Endothelial cell of umbilical vein (primary cell): ENCODE measurements at regions not wholly inside any gene's neighbourhood (a gene's known extent, or its start where the extent isn't known, plus 50 kb on each side); places are given as distances from the start of the nearest gene placed in this dataset.

ENCODE experiments used
- BruUV-seq: library from RNA; stranded (reverse); fragments of 400-500 nt; replicated peaks from 2 replicates; lab custom pipeline; 2021; lab: Mats Ljungman, UMichigan
- CTCF ChIA-PET: fragments of 300-600, 350-600 bp; sonication (Branson Sonifier 250); formaldehyde crosslinking; loops from one replicate; lab custom pipeline; 2021; ENCODE audit warnings: antibody characterized with exemption, inconsistent platforms; lab: Charles Lee
- POLR2A ChIA-PET: fragments of 300-600, 350-600 bp; sonication (Branson Sonifier 250); formaldehyde crosslinking; loops from one replicate; lab custom pipeline; 2021; ENCODE audit warnings: antibody characterized with exemption, inconsistent platforms; lab: Charles Lee
- DNase-seq: peaks from one replicate; pipeline ENCODE4 v3.0.0-alpha.2; 2011; ENCODE audit warnings: low read depth, low spot score
- FAIRE-seq: peaks from 2 replicates; lab custom pipeline; 2011; peaks lifted over from hg19 to GRCh38; lab: Jason Lieb, UNC
- H2AFZ ChIP-seq: 2 replicates; pipeline ENCODE4 v1.6.0; 2012; ENCODE audit warnings: low read depth, low read length, control low read depth, inconsistent platforms
- H3K27ac ChIP-seq: 2 replicates; pipeline ENCODE4 v1.5.1; 2011; ENCODE audit warnings: low read depth, mild to moderate bottlenecking, control low read depth, low read length, moderate library complexity; ENCODE audit not compliant: insufficient read depth
- H3K27me3 ChIP-seq, 2 experiments: 2 replicates each; pipeline versions ENCODE4 v1.6.0 to v1.6.1; 2011; ENCODE audit warnings: low read length in 2 of 2, mixed read lengths in 1 of 2; ENCODE audit not compliant: control insufficient read depth in 2 of 2, insufficient read depth in 2 of 2
- H3K36me3 ChIP-seq, 2 experiments: 2 replicates in 1 of 2; 3 replicates in 1 of 2; pipeline ENCODE4 v1.5.1; 2011; ENCODE audit warnings: low read length in 2 of 2, mild to moderate bottlenecking in 1 of 2, moderate library complexity in 1 of 2; ENCODE audit not compliant: control insufficient read depth in 2 of 2, insufficient read depth in 2 of 2; ENCODE audit errors: extremely low read depth in 1 of 2
- H3K4me1 ChIP-seq: 3 replicates; pipeline ENCODE4 v1.5.1; 2011; ENCODE audit warnings: mild to moderate bottlenecking, low read length; ENCODE audit not compliant: control insufficient read depth, insufficient read depth; ENCODE audit errors: extremely low read depth
- H3K4me2 ChIP-seq: 2 replicates; pipeline ENCODE4 v1.6.1; 2011; ENCODE audit warnings: low read length, control low read depth, mixed read lengths; ENCODE audit not compliant: insufficient read depth
- H3K4me3 ChIP-seq, 3 experiments: fragments of 200-600 bp in 1 of 3; sonication (generic), shearing (Covaris generic) in 1 of 3; replicated peaks in 1 of 3; 2 replicates each; pipeline ENCODE4 v1.5.1; 2011 to 2016; ENCODE audit warnings: control low read depth in 3 of 3, low read length in 3 of 3, mild to moderate bottlenecking in 2 of 3, inconsistent platforms in 1 of 3, low read depth in 1 of 3, moderate library complexity in 1 of 3; ENCODE audit not compliant: insufficient read depth in 1 of 3
- H3K79me2 ChIP-seq: 2 replicates; pipeline ENCODE4 v1.6.0; 2012; ENCODE audit warnings: low read length, inconsistent platforms; ENCODE audit not compliant: control insufficient read depth, insufficient read depth
- H3K9ac ChIP-seq: replicated peaks from 2 replicates; pipeline ENCODE3; 2011; ENCODE audit warnings: low read length, control low read depth; ENCODE audit not compliant: insufficient read depth; ENCODE audit errors: extremely low read depth
- H3K9me1 ChIP-seq: replicated peaks from 3 replicates; pipeline ENCODE4 v1.6.0; 2011; ENCODE audit warnings: mild to moderate bottlenecking, low read length; ENCODE audit not compliant: control insufficient read depth, insufficient read depth; ENCODE audit errors: extremely low read depth
- H3K9me3 ChIP-seq: replicated peaks from 2 replicates; pipeline ENCODE4 v1.5.1; 2012; ENCODE audit warnings: low read length, inconsistent platforms; ENCODE audit not compliant: control insufficient read depth, insufficient read depth
- H4K20me1 ChIP-seq: replicated peaks from 2 replicates; pipeline ENCODE3; 2011; ENCODE audit warnings: mild to moderate bottlenecking, low read length; ENCODE audit not compliant: control insufficient read depth, insufficient read depth; ENCODE audit errors: extremely low read depth
- EZH2 ChIP-seq: IDR thresholded peaks from 2 replicates; pipeline ENCODE4 v1.6.1; 2012; ENCODE audit warnings: borderline replicate concordance, low read depth, mild to moderate bottlenecking, moderate library complexity, low read length, inconsistent platforms; ENCODE audit not compliant: severe bottlenecking
- FOS ChIP-seq: IDR thresholded peaks from 2 replicates; pipeline ENCODE4 v1.6.1; 2011; ENCODE audit warnings: mild to moderate bottlenecking, low read length, moderate library complexity, borderline replicate concordance; ENCODE audit not compliant: insufficient read depth
- GATA2 ChIP-seq: IDR thresholded peaks from 2 replicates; pipeline ENCODE4 v1.7.0; 2011; ENCODE audit warnings: low read depth, mild to moderate bottlenecking, moderate library complexity, mixed read lengths, low read length; ENCODE audit not compliant: insufficient read length, insufficient read depth
- JUN ChIP-seq: IDR thresholded peaks from 2 replicates; pipeline ENCODE4 v1.6.1; 2011; ENCODE audit warnings: borderline replicate concordance, low read depth; ENCODE audit not compliant: insufficient read length, insufficient read depth
- MYC ChIP-seq: IDR thresholded peaks from one replicate; pipeline ENCODE4 v1.6.1; 2011; ENCODE audit warnings: mild to moderate bottlenecking, low read depth, low read length
- POLR2A ChIP-seq: IDR thresholded peaks from 2 replicates; pipeline ENCODE4 v1.6.1; 2012; ENCODE audit warnings: low read depth, mild to moderate bottlenecking, control low read depth, low read length
- POLR2AphosphoS5 ChIP-seq: IDR thresholded peaks from 2 replicates; pipeline ENCODE4 v1.6.1; 2012; ENCODE audit warnings: low read depth, mild to moderate bottlenecking, control low read depth, low read length, moderate library complexity; ENCODE audit not compliant: insufficient read depth
- dilution Hi-C: fragments of 300-500 bp; cut with MboI; formaldehyde crosslinking; loops from one replicate; pipeline ENCODE4 v1.15.0; 2019; ENCODE audit warnings: low sequenced_read_pairs; ENCODE audit not compliant: extremely low pct_ligation_motif_present
- intact Hi-C: fragments of 100-400 bp; cut with micrococcal nuclease; formaldehyde crosslinking; loops from one replicate; pipeline ENCODE4 v1.10.0; 2022
- TF ChIP-seq, protein P1 (sequence below): IDR thresholded peaks from 2 replicates; pipeline ENCODE4 v1.6.1; 2011; ENCODE audit not compliant: insufficient read depth, insufficient read length
- TF ChIP-seq, protein P2 (sequence below), 2 donors: IDR thresholded peaks; 1 replicate in 1 of 2; 2 replicates in 1 of 2; pipeline ENCODE4 v1.5.1; 2011; ENCODE audit warnings: low read length in 2 of 2, mild to moderate bottlenecking in 2 of 2, moderate library complexity in 2 of 2, control low read depth in 1 of 2, inconsistent platforms in 1 of 2, low read depth in 1 of 2; ENCODE audit not compliant: insufficient read depth in 1 of 2; ENCODE audit errors: extremely low read depth in 1 of 2

DNA sequence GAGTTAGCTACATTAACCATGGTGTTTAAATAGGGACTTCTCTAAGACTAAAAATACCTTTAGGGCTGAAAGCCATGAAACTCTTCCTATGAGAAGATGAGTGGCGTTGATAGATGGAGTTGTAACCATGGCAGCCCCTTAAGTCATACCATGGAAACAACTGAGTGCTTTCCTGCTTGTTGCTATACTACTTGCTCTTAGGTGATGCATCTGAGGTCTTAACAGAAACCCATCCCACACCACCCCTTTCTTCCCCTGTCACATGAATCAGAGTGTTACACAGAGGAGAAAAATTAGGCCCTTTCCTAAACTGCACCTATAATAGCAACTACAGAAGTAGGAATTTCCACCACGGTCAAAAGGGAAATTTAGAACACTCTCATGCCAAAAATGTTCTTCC is 64.3 kb upstream of the ZC3H12C start:
- Histone ChIP-seq H2AFZ (no peak overlapping the region), H3K27me3 (no peaks in the 10 kb centered on the region), H3K4me3 (no peak overlapping the region), H3K9me1 (no peaks in the 10 kb centered on the region), H3K9me3 (no peaks in the 10 kb centered on the region), H4K20me1 (no peaks in the 10 kb centered on the region), H3K27ac (no peak overlapping the region), H3K9ac (no peak overlapping the region), H3K79me2 (no peaks in the 10 kb centered on the region), H3K36me3 (no peaks in the 10 kb centered on the region), H3K4me2 (no peak overlapping the region), H3K4me1 (peaks cover 8% of the 10 kb centered on the region)
- intact Hi-C loops (loop anchor here (1.0 to 5.0 kb wide), 3 partner anchors 9 to 57 kb away; no protein-coding TSS in a partner anchor), dilution Hi-C loops (no loop called here)
- CTCF ChIA-PET: interaction anchor here (0.8 to 1.3 kb wide), 3 partner anchors 9 to 114 kb away, joined by 3 read pairs; no protein-coding TSS in a partner anchor
- DNase-seq: no peak
- TF ChIP-seq, protein P1, sequence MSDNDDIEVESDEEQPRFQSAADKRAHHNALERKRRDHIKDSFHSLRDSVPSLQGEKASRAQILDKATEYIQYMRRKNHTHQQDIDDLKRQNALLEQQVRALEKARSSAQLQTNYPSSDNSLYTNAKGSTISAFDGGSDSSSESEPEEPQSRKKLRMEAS: no peak
- TF ChIP-seq JUN (no peak), GATA2 (no peak), FOS (no peak), MYC (no peak), POLR2A (no peak), POLR2AphosphoS5 (no peak), EZH2 (no peak)
- TF ChIP-seq, protein P2, sequence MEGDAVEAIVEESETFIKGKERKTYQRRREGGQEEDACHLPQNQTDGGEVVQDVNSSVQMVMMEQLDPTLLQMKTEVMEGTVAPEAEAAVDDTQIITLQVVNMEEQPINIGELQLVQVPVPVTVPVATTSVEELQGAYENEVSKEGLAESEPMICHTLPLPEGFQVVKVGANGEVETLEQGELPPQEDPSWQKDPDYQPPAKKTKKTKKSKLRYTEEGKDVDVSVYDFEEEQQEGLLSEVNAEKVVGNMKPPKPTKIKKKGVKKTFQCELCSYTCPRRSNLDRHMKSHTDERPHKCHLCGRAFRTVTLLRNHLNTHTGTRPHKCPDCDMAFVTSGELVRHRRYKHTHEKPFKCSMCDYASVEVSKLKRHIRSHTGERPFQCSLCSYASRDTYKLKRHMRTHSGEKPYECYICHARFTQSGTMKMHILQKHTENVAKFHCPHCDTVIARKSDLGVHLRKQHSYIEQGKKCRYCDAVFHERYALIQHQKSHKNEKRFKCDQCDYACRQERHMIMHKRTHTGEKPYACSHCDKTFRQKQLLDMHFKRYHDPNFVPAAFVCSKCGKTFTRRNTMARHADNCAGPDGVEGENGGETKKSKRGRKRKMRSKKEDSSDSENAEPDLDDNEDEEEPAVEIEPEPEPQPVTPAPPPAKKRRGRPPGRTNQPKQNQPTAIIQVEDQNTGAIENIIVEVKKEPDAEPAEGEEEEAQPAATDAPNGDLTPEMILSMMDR (IDR thresholded peaks at IDR 0.05; ENCODE audit: extremely low read depth in 1 of 2, insufficient read depth in 1 of 2, low read depth in 1 of 2, low read length in 2 of 2): no peak
- POLR2A ChIA-PET: interaction anchor here (0.6 kb wide), 1 partner anchor 10 kb away, joined by 3 read pairs; no protein-coding TSS in a partner anchor
- FAIRE-seq: no peak
- no TSS peak for BruUV-seq
